H1 (cell line): ENCODE measurements at regions not wholly inside any gene's neighbourhood (a gene's known extent, or its start where the extent isn't known, plus 50 kb on each side); places are given as distances from the start of the nearest gene placed in this dataset.

Source experiments
- ASH2L ChIP-seq: fragments of 200-600, 300-600 bp; sonication (generic); IDR thresholded peaks from one replicate; pipeline ENCODE4 v1.7.1; 2017; ENCODE audit warnings: low read length
- CBX5 ChIP-seq: fragments of 300-800, 300-1000 bp; sonication (generic); IDR thresholded peaks from 2 replicates; pipeline ENCODE4 v1.7.1; 2016; ENCODE audit warnings: antibody characterized with exemption, low read length, low read depth
- CHD7 ChIP-seq: fragments of 300-600 bp; sonication (generic); IDR thresholded peaks from 2 replicates; pipeline ENCODE4 v1.7.1; 2012; ENCODE audit warnings: low read length, moderate library complexity, mild to moderate bottlenecking, inconsistent platforms; ENCODE audit not compliant: insufficient replicate concordance
- NRF1 ChIP-seq: IDR thresholded peaks from 2 replicates; pipeline ENCODE4 v1.6.1; 2011; ENCODE audit warnings: mild to moderate bottlenecking, low read depth, low read length, improper control_type of control experiment
- RNF2 ChIP-seq: fragments of 200-900, 300-1000 bp; sonication (generic); IDR thresholded peaks from 2 replicates; pipeline ENCODE4 v1.7.1; 2016; ENCODE audit warnings: borderline replicate concordance, low read depth, mild to moderate bottlenecking, antibody characterized with exemption, low read length; ENCODE audit not compliant: poor library complexity, severe bottlenecking; ENCODE audit errors: missing control alignments
- SP1 ChIP-seq: IDR thresholded peaks from 2 replicates; pipeline ENCODE4 v1.6.1; 2011; ENCODE audit warnings: low read depth, low read length
- SP2 ChIP-seq: IDR thresholded peaks from 2 replicates; pipeline ENCODE4 v1.6.1; 2012; ENCODE audit warnings: mild to moderate bottlenecking, low read length, inconsistent platforms

DNA sequence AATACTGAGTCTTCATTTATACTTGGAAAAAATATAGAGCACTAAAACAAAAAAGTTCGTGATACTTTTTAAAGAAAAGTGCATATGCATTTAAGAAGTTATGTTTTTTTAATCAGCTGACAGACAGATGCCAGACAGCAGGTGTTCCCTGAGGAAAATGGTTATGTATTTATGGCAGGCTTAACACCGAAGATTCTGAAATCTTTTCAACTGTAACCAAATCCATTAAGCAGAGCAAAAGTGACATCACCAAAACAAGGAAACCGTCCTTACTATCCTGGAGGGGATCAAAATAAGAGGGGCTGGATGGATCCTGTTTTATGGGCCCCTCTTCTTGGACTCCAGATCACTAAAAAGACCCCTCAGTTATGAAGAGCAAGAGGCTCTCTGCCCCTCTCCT is 404.9 kb upstream of the ADAMTS16 start (continued):
- TF ChIP-seq NRF1 = no peak
- TF ChIP-seq RNF2 = no peak
- TF ChIP-seq CBX5 = no peak
- no peak for TF ChIP-seq CHD7
- no peak for TF ChIP-seq SP1
- no peak for TF ChIP-seq ASH2L
- TF ChIP-seq SP2 = no peak
